ENCODE measurements at regions not wholly inside any gene's neighbourhood (a gene's known extent, or its start where the extent isn't known, plus 50 kb on each side); places are given as distances from the start of the nearest gene placed in this dataset.

- TF ChIP-seq CTCF (IDR thresholded peaks at IDR 0.05) (peak in 1 of 6 experiments; percentile 10), POLR2AphosphoS5 (IDR thresholded peaks at IDR 0.05) (no peak), POLR2A (IDR thresholded peaks at IDR 0.05) (no peak), EP300 (IDR thresholded peaks at IDR 0.05) (no peak)
Measured at GRCh38 chr18:40292985-40293710, 1661.9 kb upstream of the PIK3C3 start.
